ENCODE measurements at regions not wholly inside any gene's neighbourhood (a gene's known extent, or its start where the extent isn't known, plus 50 kb on each side); places are given as distances from the start of the nearest gene placed in this dataset.

GRCh38 chr18:53952700-53953099 is 271.8 kb downstream of the MBD2 start:
- TF ChIP-seq, protein P1, sequence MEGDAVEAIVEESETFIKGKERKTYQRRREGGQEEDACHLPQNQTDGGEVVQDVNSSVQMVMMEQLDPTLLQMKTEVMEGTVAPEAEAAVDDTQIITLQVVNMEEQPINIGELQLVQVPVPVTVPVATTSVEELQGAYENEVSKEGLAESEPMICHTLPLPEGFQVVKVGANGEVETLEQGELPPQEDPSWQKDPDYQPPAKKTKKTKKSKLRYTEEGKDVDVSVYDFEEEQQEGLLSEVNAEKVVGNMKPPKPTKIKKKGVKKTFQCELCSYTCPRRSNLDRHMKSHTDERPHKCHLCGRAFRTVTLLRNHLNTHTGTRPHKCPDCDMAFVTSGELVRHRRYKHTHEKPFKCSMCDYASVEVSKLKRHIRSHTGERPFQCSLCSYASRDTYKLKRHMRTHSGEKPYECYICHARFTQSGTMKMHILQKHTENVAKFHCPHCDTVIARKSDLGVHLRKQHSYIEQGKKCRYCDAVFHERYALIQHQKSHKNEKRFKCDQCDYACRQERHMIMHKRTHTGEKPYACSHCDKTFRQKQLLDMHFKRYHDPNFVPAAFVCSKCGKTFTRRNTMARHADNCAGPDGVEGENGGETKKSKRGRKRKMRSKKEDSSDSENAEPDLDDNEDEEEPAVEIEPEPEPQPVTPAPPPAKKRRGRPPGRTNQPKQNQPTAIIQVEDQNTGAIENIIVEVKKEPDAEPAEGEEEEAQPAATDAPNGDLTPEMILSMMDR (IDR thresholded peaks at IDR 0.05), result no peak
- TF ChIP-seq POLR2A (IDR thresholded peaks at IDR 0.05), result no peak
